Parathyroid adenoma (tissue), 2 donors: ENCODE measurements at regions not wholly inside any gene's neighbourhood (a gene's known extent, or its start where the extent isn't known, plus 50 kb on each side); places are given as distances from the start of the nearest gene placed in this dataset.

ENCODE experiments used
- H2AFZ ChIP-seq: fragments of 300-600 bp; sonication (generic); one replicate; pipeline ENCODE4 v1.7.0; 2017; ENCODE audit warnings: antibody characterized with exemption, mild to moderate bottlenecking
- H3K27ac ChIP-seq: fragments of 300-600 bp; sonication (generic); one replicate; pipeline ENCODE4 v1.7.0; 2017
- H3K27me3 ChIP-seq: fragments of 300-600 bp; sonication (generic); one replicate; pipeline ENCODE4 v1.7.0; 2017; ENCODE audit warnings: low read length; ENCODE audit not compliant: control insufficient read depth, insufficient read depth
- H3K36me3 ChIP-seq: fragments of 300-600 bp; sonication (generic); one replicate; pipeline ENCODE4 v1.7.0; 2017; ENCODE audit warnings: low read length; ENCODE audit not compliant: control insufficient read depth, insufficient read depth
- H3K4me1 ChIP-seq: fragments of 300-600 bp; sonication (generic); one replicate; pipeline ENCODE4 v1.7.0; 2017; ENCODE audit warnings: control low read depth
- H3K4me2 ChIP-seq: fragments of 300-600 bp; sonication (generic); one replicate; pipeline ENCODE4 v1.7.0; 2017; ENCODE audit warnings: low read length
- H3K4me3 ChIP-seq: fragments of 300-600 bp; sonication (generic); one replicate; pipeline ENCODE4 v1.7.0; 2017; ENCODE audit warnings: low read depth, low read length
- H3K79me2 ChIP-seq: fragments of 300-600 bp; sonication (generic); one replicate; pipeline ENCODE4 v1.7.0; 2017; ENCODE audit warnings: control low read depth
- H3K9ac ChIP-seq: fragments of 300-600 bp; sonication (generic); one replicate; pipeline ENCODE4 v1.7.0; 2017; ENCODE audit warnings: mild to moderate bottlenecking
- H3K9me3 ChIP-seq: fragments of 300-600 bp; sonication (generic); one replicate; pipeline ENCODE4 v1.7.0; 2017; ENCODE audit warnings: low read length; ENCODE audit not compliant: control insufficient read depth
- TF ChIP-seq, protein P1 (sequence below): fragments of 300-600 bp; sonication (generic); IDR thresholded peaks from one replicate; pipeline ENCODE4 v1.7.0; 2017; ENCODE audit warnings: antibody characterized with exemption, mild to moderate bottlenecking
- donor health status: primary hyperparathyroidism.

DNA sequence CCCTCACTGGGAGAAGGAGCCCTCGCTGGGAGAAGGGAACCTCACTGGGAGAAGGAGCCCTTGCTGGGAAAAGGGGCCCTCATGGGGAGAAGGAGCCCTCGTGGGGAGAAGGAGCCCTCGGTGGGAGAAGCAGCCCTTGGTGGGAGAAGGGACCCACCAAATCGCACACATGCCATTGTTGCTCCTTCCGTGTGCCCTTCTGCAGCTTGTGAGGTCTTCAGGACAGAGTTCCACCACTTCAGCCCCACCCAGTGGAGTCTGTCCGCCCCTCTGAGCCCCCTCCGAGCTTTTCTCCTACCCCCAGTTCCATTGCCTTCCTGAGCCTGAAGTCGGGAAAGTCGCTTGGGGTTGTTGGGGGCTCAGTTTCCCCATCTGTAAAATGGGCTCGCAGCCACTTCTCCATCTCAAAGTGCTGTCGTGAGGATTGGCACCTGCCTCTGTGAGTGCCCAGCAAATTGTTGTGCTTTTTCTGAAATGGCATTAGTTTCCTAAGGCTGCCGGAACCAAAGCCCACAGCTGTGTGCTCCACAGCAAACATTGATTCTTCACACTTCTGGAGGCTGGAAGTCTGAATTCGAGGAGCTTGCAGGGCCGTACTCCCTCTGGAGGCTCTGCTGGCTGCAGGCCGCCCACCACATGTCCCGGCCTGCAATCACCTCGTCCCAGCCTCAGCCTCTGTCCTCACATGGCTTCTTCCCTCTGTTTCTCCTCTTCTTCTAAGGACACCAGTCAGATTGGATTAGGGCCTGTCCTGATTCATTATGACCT is 124.7 kb upstream of the PMEPA1 start:
- no peaks in the 10 kb centered on the region for H3K36me3 ChIP-seq
- H3K9ac ChIP-seq, result no peak overlapping the region
- TF ChIP-seq, protein P1, sequence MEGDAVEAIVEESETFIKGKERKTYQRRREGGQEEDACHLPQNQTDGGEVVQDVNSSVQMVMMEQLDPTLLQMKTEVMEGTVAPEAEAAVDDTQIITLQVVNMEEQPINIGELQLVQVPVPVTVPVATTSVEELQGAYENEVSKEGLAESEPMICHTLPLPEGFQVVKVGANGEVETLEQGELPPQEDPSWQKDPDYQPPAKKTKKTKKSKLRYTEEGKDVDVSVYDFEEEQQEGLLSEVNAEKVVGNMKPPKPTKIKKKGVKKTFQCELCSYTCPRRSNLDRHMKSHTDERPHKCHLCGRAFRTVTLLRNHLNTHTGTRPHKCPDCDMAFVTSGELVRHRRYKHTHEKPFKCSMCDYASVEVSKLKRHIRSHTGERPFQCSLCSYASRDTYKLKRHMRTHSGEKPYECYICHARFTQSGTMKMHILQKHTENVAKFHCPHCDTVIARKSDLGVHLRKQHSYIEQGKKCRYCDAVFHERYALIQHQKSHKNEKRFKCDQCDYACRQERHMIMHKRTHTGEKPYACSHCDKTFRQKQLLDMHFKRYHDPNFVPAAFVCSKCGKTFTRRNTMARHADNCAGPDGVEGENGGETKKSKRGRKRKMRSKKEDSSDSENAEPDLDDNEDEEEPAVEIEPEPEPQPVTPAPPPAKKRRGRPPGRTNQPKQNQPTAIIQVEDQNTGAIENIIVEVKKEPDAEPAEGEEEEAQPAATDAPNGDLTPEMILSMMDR, result no peak

DNA sequence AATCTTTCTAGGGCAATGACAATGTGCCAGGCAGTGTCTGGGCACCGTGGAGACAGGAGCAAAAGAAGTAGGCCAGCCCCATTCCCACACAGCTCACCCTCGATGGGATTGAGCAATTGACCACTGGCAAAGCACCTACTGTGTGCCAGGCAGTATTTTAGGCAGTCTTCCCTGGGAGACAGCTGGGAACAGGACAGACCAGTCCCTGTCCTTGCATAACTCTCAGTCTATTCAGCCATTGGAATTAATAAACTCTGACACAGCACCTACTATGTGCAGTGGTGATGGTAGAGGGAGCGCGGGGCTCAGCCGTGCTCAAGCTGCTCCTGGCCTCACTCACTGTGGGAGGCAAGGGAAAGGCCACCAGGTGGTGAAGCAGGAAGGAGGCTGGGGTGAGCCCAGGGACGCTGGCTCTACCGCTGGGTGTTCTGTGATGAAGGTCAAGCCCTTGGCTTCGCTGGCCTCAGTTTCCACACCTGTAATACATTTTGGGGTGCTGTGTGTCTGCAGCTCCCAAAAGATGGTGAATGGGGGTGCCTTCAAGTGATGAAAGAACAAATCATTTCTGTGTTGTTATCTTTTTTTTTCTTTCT is 122.3 kb upstream of the PMEPA1 start:
- Histone ChIP-seq H3K27ac (no peak overlapping the region), H2AFZ (no peak overlapping the region), H3K27me3 (no peaks in the 10 kb centered on the region), H3K9ac (no peak overlapping the region), H3K79me2 (no peaks in the 10 kb centered on the region), H3K4me2 (no peak overlapping the region), H3K9me3 (no peaks in the 10 kb centered on the region), H3K4me3 (no peak overlapping the region), H3K36me3 (no peaks in the 10 kb centered on the region), H3K4me1 (no peaks in the 10 kb centered on the region)
- TF ChIP-seq, protein P1, result no peak

More for the DNA sequence above, 124.7 kb upstream of the PMEPA1 start:
- Histone ChIP-seq H3K9me3 (no peaks in the 10 kb centered on the region), H3K27me3 (no peaks in the 10 kb centered on the region), H3K4me2 (no peak overlapping the region), H3K79me2 (no peaks in the 10 kb centered on the region), H3K4me1 (no peaks in the 10 kb centered on the region), H3K27ac (no peak overlapping the region), H3K4me3 (no peak overlapping the region), H2AFZ (no peak overlapping the region)

DNA sequence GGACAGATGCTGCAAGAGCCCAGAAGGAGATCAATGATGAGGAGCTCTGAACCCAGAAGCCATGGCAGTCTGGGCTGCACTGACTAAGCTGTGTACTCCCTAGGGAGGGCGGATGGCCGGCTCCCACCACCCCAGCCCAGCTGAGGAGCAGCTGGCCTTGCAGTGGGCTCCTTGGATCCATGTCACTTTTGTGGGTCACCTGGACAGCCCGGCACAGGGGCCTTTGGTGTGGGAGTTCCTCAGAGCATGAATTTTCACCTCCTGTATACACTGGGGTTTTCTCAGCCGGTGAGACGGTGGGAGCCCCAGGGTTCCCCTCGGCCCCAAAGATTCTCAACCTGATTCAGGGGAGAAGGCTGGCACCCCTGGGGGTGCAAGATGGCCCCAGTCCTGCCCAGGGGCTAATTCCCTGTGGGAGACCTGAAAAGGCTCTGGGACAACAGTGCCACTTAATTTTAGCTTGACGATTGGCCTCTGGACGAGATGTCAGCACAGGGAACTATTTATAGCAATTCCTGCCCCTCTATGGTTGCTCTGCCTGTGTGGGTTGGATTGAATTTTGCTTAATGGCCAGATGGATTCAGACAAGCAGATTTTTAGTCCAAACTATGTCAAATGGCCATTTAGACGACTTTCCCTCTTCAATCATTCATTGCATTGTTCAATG is 121.6 kb upstream of the PMEPA1 start:
- H3K4me3 ChIP-seq, result no peak overlapping the region
- TF ChIP-seq, protein P1, result no peak
- H2AFZ ChIP-seq, result no peak overlapping the region
- no peaks in the 10 kb centered on the region for H3K27me3 ChIP-seq
- H3K27ac ChIP-seq, result no peak overlapping the region
- no peaks in the 10 kb centered on the region for H3K4me1 ChIP-seq
- H3K9ac ChIP-seq, result no peak overlapping the region
- H3K79me2 ChIP-seq, result no peaks in the 10 kb centered on the region
- H3K36me3 ChIP-seq, result no peaks in the 10 kb centered on the region
- H3K4me2 ChIP-seq, result no peak overlapping the region
- no peaks in the 10 kb centered on the region for H3K9me3 ChIP-seq

DNA sequence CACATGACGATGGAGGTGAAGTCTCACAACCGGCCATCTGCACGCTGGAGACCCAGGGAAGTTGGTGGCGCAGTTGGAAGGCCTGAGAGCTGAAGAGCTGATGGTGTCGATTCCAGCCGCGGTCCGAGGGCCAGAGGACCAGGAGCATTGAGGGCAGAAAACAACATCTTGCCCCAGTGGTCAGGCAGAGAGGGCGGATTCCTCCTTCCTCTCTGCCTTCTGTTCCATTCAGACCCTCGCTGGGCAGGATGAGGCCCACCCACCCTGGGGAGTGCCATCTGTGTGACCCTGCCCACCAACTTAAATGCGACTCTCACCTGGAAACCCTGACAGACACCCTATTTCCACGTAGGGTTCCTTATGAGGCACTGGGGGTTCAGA is 120.7 kb upstream of the PMEPA1 start:
- no peaks in the 10 kb centered on the region for H3K4me1 ChIP-seq
- no peak overlapping the region for H3K27ac ChIP-seq
- no peaks in the 10 kb centered on the region for H3K27me3 ChIP-seq
- H3K4me2 ChIP-seq, result no peak overlapping the region
- no peak overlapping the region for H3K4me3 ChIP-seq
- H2AFZ ChIP-seq, result no peak overlapping the region
- no peaks in the 10 kb centered on the region for H3K79me2 ChIP-seq
- no peaks in the 10 kb centered on the region for H3K36me3 ChIP-seq
- TF ChIP-seq, protein P1, result no peak
- H3K9ac ChIP-seq, result no peak overlapping the region
- no peaks in the 10 kb centered on the region for H3K9me3 ChIP-seq
